ENCODE measurements at regions not wholly inside any gene's neighbourhood (a gene's known extent, or its start where the extent isn't known, plus 50 kb on each side); places are given as distances from the start of the nearest gene placed in this dataset.

- TF ChIP-seq EP300 (IDR thresholded peaks at IDR 0.05; ENCODE audit: borderline replicate concordance in 1 of 2, low read depth in 1 of 2, low read length in 1 of 2) (no peak), REST (IDR thresholded peaks at IDR 0.05; ENCODE audit: low read depth, low read length) (no peak), TEAD4 (IDR thresholded peaks at IDR 0.05; ENCODE audit: borderline replicate concordance, insufficient read depth) (no peak), TCF12 (IDR thresholded peaks at IDR 0.05) (no peak), MXI1 (IDR thresholded peaks at IDR 0.05; ENCODE audit: low read depth, low read length) (no peak), IRF3 (IDR thresholded peaks at IDR 0.05; ENCODE audit: low read depth, low read length) (no peak), RFX5 (IDR thresholded peaks at IDR 0.05; ENCODE audit: low read length) (no peak), NRF1 (IDR thresholded peaks at IDR 0.05; ENCODE audit: low read depth, low read length) (no peak), CHD2 (IDR thresholded peaks at IDR 0.05; ENCODE audit: low read length, partially characterized antibody) (no peak), RAD21 (IDR thresholded peaks at IDR 0.05; ENCODE audit: low read length) (no peak), CTCF (IDR thresholded peaks at IDR 0.05) (no peak)
These were observed 74.7 kb upstream of the SESN3 start for GRCh38 chr11:95305705-95306104.
